Keratinocyte (primary cell): ENCODE measurements at regions not wholly inside any gene's neighbourhood (a gene's known extent, or its start where the extent isn't known, plus 50 kb on each side); places are given as distances from the start of the nearest gene placed in this dataset.

ENCODE experiments used
- DNase-seq: peaks from one replicate; pipeline ENCODE4 v3.0.0-alpha.2; 2011; ENCODE audit warnings: low read depth, missing footprints, low spot score
- FAIRE-seq: peaks from 2 replicates; lab custom pipeline; 2011; peaks lifted over from hg19 to GRCh38; lab: Jason Lieb, UNC
- H2AFZ ChIP-seq: 2 replicates; pipeline ENCODE4 v1.6.0; 2012; ENCODE audit warnings: low read length, control low read depth, inconsistent platforms; ENCODE audit not compliant: control insufficient read depth
- H3K27ac ChIP-seq: 2 replicates; pipeline ENCODE4 v1.5.1; 2011; ENCODE audit warnings: low read length; ENCODE audit not compliant: control insufficient read depth, insufficient read depth
- H3K27me3 ChIP-seq: 3 replicates; pipeline ENCODE4 v1.6.0; 2011; ENCODE audit warnings: low read length; ENCODE audit not compliant: control insufficient read depth, insufficient read depth; ENCODE audit errors: extremely low read depth
- H3K36me3 ChIP-seq, 2 experiments: 2 replicates in 1 of 2; 3 replicates in 1 of 2; pipeline ENCODE4 v1.5.1; 2011; ENCODE audit warnings: low read length in 2 of 2, mild to moderate bottlenecking in 1 of 2; ENCODE audit not compliant: control insufficient read depth in 2 of 2, insufficient read depth in 2 of 2; ENCODE audit errors: extremely low read depth in 1 of 2
- H3K4me1 ChIP-seq: 3 replicates; pipeline ENCODE4 v1.5.1; 2011; ENCODE audit warnings: low read length; ENCODE audit not compliant: control insufficient read depth, insufficient read depth; ENCODE audit errors: extremely low read depth
- H3K4me2 ChIP-seq: 3 replicates; pipeline ENCODE4 v1.6.0; 2011; ENCODE audit warnings: low read depth, low read length; ENCODE audit not compliant: control insufficient read depth, insufficient read depth; ENCODE audit errors: extremely low read depth
- H3K4me3 ChIP-seq, 3 experiments: fragments of 200-600 bp in 1 of 3; sonication (generic) in 1 of 3; 2 replicates in 2 of 3; 3 replicates in 1 of 3; pipeline ENCODE4 v1.5.1; 2011 to 2016; ENCODE audit warnings: low read length in 3 of 3, mild to moderate bottlenecking in 3 of 3, control low read depth in 2 of 3, inconsistent platforms in 1 of 3, low read depth in 1 of 3, mixed read lengths in 1 of 3, mixed run types in 1 of 3, moderate library complexity in 1 of 3; ENCODE audit not compliant: control insufficient read depth in 2 of 3, insufficient read depth in 2 of 3; ENCODE audit errors: extremely low read depth in 1 of 3
- H3K79me2 ChIP-seq: 2 replicates; pipeline ENCODE4 v1.6.0; 2012; ENCODE audit warnings: low read length; ENCODE audit not compliant: control insufficient read depth, insufficient read depth
- H3K9ac ChIP-seq: 3 replicates; pipeline ENCODE4 v1.6.0; 2011; ENCODE audit warnings: low read length; ENCODE audit not compliant: control insufficient read depth, insufficient read depth; ENCODE audit errors: extremely low read depth
- H3K9me1 ChIP-seq: 3 replicates; pipeline ENCODE4 v1.6.0; 2011; ENCODE audit warnings: low read length; ENCODE audit not compliant: control insufficient read depth, insufficient read depth; ENCODE audit errors: extremely low read depth
- H3K9me3 ChIP-seq: 2 replicates; pipeline ENCODE4 v1.5.1; 2012; ENCODE audit warnings: low read depth, low read length; ENCODE audit not compliant: control insufficient read depth
- H4K20me1 ChIP-seq: 3 replicates; pipeline ENCODE4 v1.6.0; 2011; ENCODE audit warnings: low read length; ENCODE audit not compliant: control insufficient read depth, insufficient read depth; ENCODE audit errors: extremely low read depth
- CTCF ChIP-seq, 3 experiments: IDR thresholded peaks in 1 of 3; conservative IDR thresholded peaks in 1 of 3; optimal IDR thresholded peaks in 1 of 3; 2 replicates in 2 of 3; 3 replicates in 1 of 3; pipeline versions ENCODE3 to v1.5.1; 2011; ENCODE audit warnings: low read length in 3 of 3, mild to moderate bottlenecking in 3 of 3, moderate library complexity in 2 of 3, control low read depth in 1 of 3, inconsistent platforms in 1 of 3; ENCODE audit not compliant: insufficient read depth in 2 of 3; ENCODE audit errors: extremely low read depth in 1 of 3
- EZH2 ChIP-seq: IDR thresholded peaks from one replicate; pipeline ENCODE4 v1.6.1; 2012; ENCODE audit warnings: inconsistent platforms, mild to moderate bottlenecking, low read length, moderate library complexity
- dilution Hi-C: fragments of 300-500 bp; cut with MboI; formaldehyde crosslinking; loops from one replicate; pipeline ENCODE4 v1.7.0; 2020; ENCODE audit warnings: low sequenced_read_pairs; ENCODE audit not compliant: extremely low pct_ligation_motif_present

DNA sequence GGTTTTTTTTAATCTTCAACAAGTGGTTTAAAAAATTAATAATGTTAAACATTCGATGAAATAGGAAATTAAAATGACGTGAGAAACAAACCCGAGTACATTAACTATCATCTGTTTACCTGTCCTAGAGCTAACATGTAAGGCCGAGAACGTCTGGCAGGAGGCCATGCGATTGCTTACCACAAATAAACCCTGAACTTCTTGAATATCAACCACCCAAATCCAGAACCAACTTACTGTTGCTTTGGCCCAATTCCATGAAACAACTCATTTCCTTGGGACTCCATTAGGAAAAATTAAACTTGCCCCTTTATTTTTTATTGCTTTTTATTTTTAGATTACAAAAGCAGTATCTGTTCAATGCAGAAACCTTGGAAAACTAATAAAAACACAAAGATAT is 228.9 kb upstream of the IRS2 start:
- Histone ChIP-seq H3K27me3 (no peaks in the 10 kb centered on the region), H4K20me1 (no peaks in the 10 kb centered on the region), H3K9ac (no peak overlapping the region), H3K9me3 (peaks cover 2% of the 10 kb centered on the region), H3K27ac (no peak overlapping the region), H3K79me2 (no peaks in the 10 kb centered on the region), H3K4me1 (peaks cover 71% of the 10 kb centered on the region), H3K9me1 (no peaks in the 10 kb centered on the region), H3K4me2 (no peak overlapping the region), H2AFZ (peak overlapping the region; percentile 8), H3K36me3 (no peaks in the 10 kb centered on the region), H3K4me3 (no peak overlapping the region)
- TF ChIP-seq CTCF (optimal IDR thresholded peaks at IDR 0.05 in 1 of 3, IDR thresholded peaks at IDR 0.05 in 1 of 3, conservative IDR thresholded peaks at IDR 0.05 in 1 of 3; ENCODE audit: extremely low read depth in 1 of 3, insufficient read depth in 2 of 3, low read length in 3 of 3) = no peak
- peak; percentile 55 for FAIRE-seq
- dilution Hi-C loops = no loop called here
- DNase-seq = peak; percentile 41

GRCh38 chr13:110014719-110015118 is 228.3 kb upstream of the IRS2 start:
- Histone ChIP-seq H3K9me1 (no peaks in the 10 kb centered on the region), H3K27ac (peak overlapping the region; percentile 11), H3K27me3 (no peaks in the 10 kb centered on the region), H3K79me2 (no peaks in the 10 kb centered on the region), H4K20me1 (no peaks in the 10 kb centered on the region), H3K9me3 (peaks cover 2% of the 10 kb centered on the region), H3K36me3 (no peaks in the 10 kb centered on the region), H3K4me1 (peaks cover 71% of the 10 kb centered on the region), H3K9ac (no peak overlapping the region), H3K4me3 (no peak overlapping the region), H2AFZ (peak overlapping the region; percentile 8), H3K4me2 (no peak overlapping the region)
- no peak for DNase-seq
- FAIRE-seq = no peak
- TF ChIP-seq EZH2 = no peak
- no peak for TF ChIP-seq CTCF (optimal IDR thresholded peaks at IDR 0.05 in 1 of 3, IDR thresholded peaks at IDR 0.05 in 1 of 3, conservative IDR thresholded peaks at IDR 0.05 in 1 of 3; ENCODE audit: extremely low read depth in 1 of 3, insufficient read depth in 2 of 3, low read length in 3 of 3)
- dilution Hi-C loops = no loop called here
